Right kidney (tissue), 1 donor: ENCODE measurements at regions not wholly inside any gene's neighbourhood (a gene's known extent, or its start where the extent isn't known, plus 50 kb on each side); places are given as distances from the start of the nearest gene placed in this dataset.

Source experiments
- DNase-seq: peaks from one replicate; pipeline ENCODE4 v3.0.0-alpha.2; 2016

- no peak for DNase-seq
Observed at GRCh38 chr5:89263846-89264245, 380.9 kb upstream of the MEF2C start.

GRCh38 chr5:89262030-89262429 is 379.0 kb upstream of the MEF2C start:
- no peak for DNase-seq

GRCh38 chr5:89260254-89260653 is 377.3 kb upstream of the MEF2C start:
- DNase-seq: no peak

GRCh38 chr5:89255845-89256463 is 373.0 kb upstream of the MEF2C start:
- no peak for DNase-seq

GRCh38 chr5:89253666-89254352 is 370.8 kb upstream of the MEF2C start:
- DNase-seq: no peak

GRCh38 chr5:89246864-89247263 is 363.9 kb upstream of the MEF2C start:
- DNase-seq: no peak

GRCh38 chr5:89246252-89246651 is 363.3 kb upstream of the MEF2C start:
- no peak for DNase-seq

- DNase-seq: no peak
Observed at GRCh38 chr5:89243611-89244010, 360.6 kb upstream of the MEF2C start.

GRCh38 chr5:89241186-89241585 is 358.2 kb upstream of the MEF2C start:
- no peak for DNase-seq

- DNase-seq: no peak
Observed at GRCh38 chr5:89236900-89237299, 353.9 kb upstream of the MEF2C start.

GRCh38 chr5:89233462-89233861 is 350.5 kb upstream of the MEF2C start:
- DNase-seq: no peak

- DNase-seq: no peak
Observed at GRCh38 chr5:89232139-89232603, 349.2 kb upstream of the MEF2C start.

GRCh38 chr5:89230178-89230577 is 347.2 kb upstream of the MEF2C start:
- no peak for DNase-seq

- DNase-seq: no peak
Observed at GRCh38 chr5:89229331-89230070, 346.5 kb upstream of the MEF2C start.

GRCh38 chr5:89228355-89228754 is 345.4 kb upstream of the MEF2C start:
- DNase-seq: no peak

- no peak for DNase-seq
Observed at GRCh38 chr5:89218364-89218763, 335.4 kb upstream of the MEF2C start.

GRCh38 chr5:89216606-89217005 is 333.6 kb upstream of the MEF2C start:
- no peak for DNase-seq

- DNase-seq: no peak
Observed at GRCh38 chr5:89213573-89213972, 330.6 kb upstream of the MEF2C start.

GRCh38 chr5:89211836-89212235 is 328.9 kb upstream of the MEF2C start:
- no peak for DNase-seq

- DNase-seq: no peak
Observed at GRCh38 chr5:89208811-89209210, 325.8 kb upstream of the MEF2C start.

- DNase-seq: no peak
Observed at GRCh38 chr5:89208392-89208791, 325.4 kb upstream of the MEF2C start.

- DNase-seq: no peak
Observed at GRCh38 chr5:89204756-89205155, 321.8 kb upstream of the MEF2C start.

- no peak for DNase-seq
Observed at GRCh38 chr5:89203611-89204010, 320.6 kb upstream of the MEF2C start.

- DNase-seq: no peak
Observed at GRCh38 chr5:89200899-89201298, 317.9 kb upstream of the MEF2C start.
